Breast epithelium (tissue), 3 donors: ENCODE measurements at regions not wholly inside any gene's neighbourhood (a gene's known extent, or its start where the extent isn't known, plus 50 kb on each side); places are given as distances from the start of the nearest gene placed in this dataset.

Source experiments
- POLR2A ChIP-seq: fragments of 450-650 bp; IDR thresholded peaks from one replicate; pipeline ENCODE4 v1.6.1; 2016; ENCODE audit warnings: antibody characterized with exemption, mild to moderate bottlenecking, moderate library complexity
- POLR2AphosphoS5 ChIP-seq, 3 donors: sonication (generic); formaldehyde crosslinking; IDR thresholded peaks; one replicate each; pipeline ENCODE4 v1.6.1; 2017; ENCODE audit warnings: antibody characterized with exemption in 3 of 3
- TF ChIP-seq, protein P1 (sequence below), 3 donors: fragments of 450-650 bp; IDR thresholded peaks; one replicate each; pipeline ENCODE4 v1.5.1; 2016 to 2017; ENCODE audit warnings: antibody characterized with exemption in 3 of 3, mild to moderate bottlenecking in 3 of 3, moderate library complexity in 3 of 3

- TF ChIP-seq POLR2AphosphoS5 (IDR thresholded peaks at IDR 0.05), result no peak
- TF ChIP-seq, protein P1, sequence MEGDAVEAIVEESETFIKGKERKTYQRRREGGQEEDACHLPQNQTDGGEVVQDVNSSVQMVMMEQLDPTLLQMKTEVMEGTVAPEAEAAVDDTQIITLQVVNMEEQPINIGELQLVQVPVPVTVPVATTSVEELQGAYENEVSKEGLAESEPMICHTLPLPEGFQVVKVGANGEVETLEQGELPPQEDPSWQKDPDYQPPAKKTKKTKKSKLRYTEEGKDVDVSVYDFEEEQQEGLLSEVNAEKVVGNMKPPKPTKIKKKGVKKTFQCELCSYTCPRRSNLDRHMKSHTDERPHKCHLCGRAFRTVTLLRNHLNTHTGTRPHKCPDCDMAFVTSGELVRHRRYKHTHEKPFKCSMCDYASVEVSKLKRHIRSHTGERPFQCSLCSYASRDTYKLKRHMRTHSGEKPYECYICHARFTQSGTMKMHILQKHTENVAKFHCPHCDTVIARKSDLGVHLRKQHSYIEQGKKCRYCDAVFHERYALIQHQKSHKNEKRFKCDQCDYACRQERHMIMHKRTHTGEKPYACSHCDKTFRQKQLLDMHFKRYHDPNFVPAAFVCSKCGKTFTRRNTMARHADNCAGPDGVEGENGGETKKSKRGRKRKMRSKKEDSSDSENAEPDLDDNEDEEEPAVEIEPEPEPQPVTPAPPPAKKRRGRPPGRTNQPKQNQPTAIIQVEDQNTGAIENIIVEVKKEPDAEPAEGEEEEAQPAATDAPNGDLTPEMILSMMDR (IDR thresholded peaks at IDR 0.05), result no peak
- no peak for TF ChIP-seq POLR2A
Measured at GRCh38 chr12:43291516-43291915, 260.5 kb downstream of the ADAMTS20 start.
